ENCODE measurements at regions not wholly inside any gene's neighbourhood (a gene's known extent, or its start where the extent isn't known, plus 50 kb on each side); places are given as distances from the start of the nearest gene placed in this dataset.

DNA sequence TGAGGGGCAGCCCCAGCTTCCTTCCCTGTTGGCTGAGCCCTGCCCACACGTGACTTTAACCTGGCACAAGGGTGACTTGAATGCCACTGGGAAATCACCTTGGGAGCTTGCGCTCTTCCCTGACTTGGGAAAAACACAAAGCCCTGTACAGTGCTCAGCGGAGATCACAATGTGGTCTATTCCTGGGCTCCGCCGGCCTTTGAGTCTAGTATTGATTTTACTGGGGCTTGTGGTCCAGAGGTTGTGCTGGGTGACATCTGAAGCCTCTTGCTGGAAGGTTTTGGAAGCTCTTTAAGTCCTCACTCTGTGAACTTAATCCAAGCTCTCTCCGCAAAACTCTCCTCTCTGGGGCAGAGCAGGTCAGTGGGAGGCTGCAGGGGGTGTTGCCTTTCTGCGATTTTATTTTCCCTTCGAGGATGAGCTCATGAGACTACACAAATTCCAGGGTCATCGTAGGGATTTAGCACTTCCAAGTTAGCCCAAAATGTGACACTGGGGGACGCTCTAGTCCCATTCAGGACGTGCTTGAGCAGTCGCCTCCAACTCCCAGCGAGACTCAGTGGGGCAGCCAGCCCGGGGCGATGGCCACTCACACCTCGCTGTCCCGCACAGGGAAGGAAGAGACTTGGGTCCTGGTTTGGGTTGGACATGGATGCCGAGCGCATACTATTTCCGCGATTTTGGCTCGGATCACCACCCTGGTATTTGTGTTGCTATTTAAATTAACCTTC lies 291.9 kb upstream of the AJAP1 start:
- Histone ChIP-seq H3K27ac (ENCODE audit: low read length) (no peak overlapping the region), H3K4me3 (ENCODE audit: low read depth in 2 of 2, low read length in 2 of 2) (no peak overlapping the region), H3K27me3 (ENCODE audit: control insufficient read depth, insufficient read depth, low read length) (no peaks in the 10 kb centered on the region; the same call in 1 of the 2 replicates), H3K36me3 (ENCODE audit: control insufficient read depth, insufficient read depth, low read length) (no peaks in the 10 kb centered on the region), H3K9me3 (ENCODE audit: control insufficient read depth, insufficient read depth, low read depth, low read length) (no peaks in the 10 kb centered on the region), H3K4me1 (ENCODE audit: control insufficient read depth, insufficient read depth, low read length) (no peaks in the 10 kb centered on the region)
- CTCF ChIA-PET = no interaction called here
- ATAC-seq (no peak), DNase-seq (ENCODE audit: low read depth, low spot score) (no peak)
- no TSS peak for BruUV-seq (replicated peaks)
- POLR2A ChIA-PET = no interaction called here
- in situ Hi-C loops (cut with HindIII; ENCODE audit: low pct_unique_long_range_greater_than_20kb, low sequenced_read_pairs) = no loop called here
- TF ChIP-seq POLR2AphosphoS5 (IDR thresholded peaks at IDR 0.05; ENCODE audit: low read depth, low read length) (no peak), TCF7L2 (IDR thresholded peaks at IDR 0.05; ENCODE audit: low read depth, low read length) (no peak), SIN3A (IDR thresholded peaks at IDR 0.05; ENCODE audit: borderline replicate concordance, insufficient read depth, low read depth, low read length) (no peak)
- TF ChIP-seq, protein P1, sequence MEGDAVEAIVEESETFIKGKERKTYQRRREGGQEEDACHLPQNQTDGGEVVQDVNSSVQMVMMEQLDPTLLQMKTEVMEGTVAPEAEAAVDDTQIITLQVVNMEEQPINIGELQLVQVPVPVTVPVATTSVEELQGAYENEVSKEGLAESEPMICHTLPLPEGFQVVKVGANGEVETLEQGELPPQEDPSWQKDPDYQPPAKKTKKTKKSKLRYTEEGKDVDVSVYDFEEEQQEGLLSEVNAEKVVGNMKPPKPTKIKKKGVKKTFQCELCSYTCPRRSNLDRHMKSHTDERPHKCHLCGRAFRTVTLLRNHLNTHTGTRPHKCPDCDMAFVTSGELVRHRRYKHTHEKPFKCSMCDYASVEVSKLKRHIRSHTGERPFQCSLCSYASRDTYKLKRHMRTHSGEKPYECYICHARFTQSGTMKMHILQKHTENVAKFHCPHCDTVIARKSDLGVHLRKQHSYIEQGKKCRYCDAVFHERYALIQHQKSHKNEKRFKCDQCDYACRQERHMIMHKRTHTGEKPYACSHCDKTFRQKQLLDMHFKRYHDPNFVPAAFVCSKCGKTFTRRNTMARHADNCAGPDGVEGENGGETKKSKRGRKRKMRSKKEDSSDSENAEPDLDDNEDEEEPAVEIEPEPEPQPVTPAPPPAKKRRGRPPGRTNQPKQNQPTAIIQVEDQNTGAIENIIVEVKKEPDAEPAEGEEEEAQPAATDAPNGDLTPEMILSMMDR (IDR thresholded peaks at IDR 0.05) = no peak
- TF ChIP-seq, protein P2, sequence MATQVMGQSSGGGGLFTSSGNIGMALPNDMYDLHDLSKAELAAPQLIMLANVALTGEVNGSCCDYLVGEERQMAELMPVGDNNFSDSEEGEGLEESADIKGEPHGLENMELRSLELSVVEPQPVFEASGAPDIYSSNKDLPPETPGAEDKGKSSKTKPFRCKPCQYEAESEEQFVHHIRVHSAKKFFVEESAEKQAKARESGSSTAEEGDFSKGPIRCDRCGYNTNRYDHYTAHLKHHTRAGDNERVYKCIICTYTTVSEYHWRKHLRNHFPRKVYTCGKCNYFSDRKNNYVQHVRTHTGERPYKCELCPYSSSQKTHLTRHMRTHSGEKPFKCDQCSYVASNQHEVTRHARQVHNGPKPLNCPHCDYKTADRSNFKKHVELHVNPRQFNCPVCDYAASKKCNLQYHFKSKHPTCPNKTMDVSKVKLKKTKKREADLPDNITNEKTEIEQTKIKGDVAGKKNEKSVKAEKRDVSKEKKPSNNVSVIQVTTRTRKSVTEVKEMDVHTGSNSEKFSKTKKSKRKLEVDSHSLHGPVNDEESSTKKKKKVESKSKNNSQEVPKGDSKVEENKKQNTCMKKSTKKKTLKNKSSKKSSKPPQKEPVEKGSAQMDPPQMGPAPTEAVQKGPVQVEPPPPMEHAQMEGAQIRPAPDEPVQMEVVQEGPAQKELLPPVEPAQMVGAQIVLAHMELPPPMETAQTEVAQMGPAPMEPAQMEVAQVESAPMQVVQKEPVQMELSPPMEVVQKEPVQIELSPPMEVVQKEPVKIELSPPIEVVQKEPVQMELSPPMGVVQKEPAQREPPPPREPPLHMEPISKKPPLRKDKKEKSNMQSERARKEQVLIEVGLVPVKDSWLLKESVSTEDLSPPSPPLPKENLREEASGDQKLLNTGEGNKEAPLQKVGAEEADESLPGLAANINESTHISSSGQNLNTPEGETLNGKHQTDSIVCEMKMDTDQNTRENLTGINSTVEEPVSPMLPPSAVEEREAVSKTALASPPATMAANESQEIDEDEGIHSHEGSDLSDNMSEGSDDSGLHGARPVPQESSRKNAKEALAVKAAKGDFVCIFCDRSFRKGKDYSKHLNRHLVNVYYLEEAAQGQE (IDR thresholded peaks at IDR 0.05; ENCODE audit: insufficient read depth in 1 of 2, low read depth in 2 of 2, low read length in 1 of 2) = no peak
- intact Hi-C loops (cut with micrococcal nuclease; ENCODE audit: unreplicated experiment) = no loop called here

DNA sequence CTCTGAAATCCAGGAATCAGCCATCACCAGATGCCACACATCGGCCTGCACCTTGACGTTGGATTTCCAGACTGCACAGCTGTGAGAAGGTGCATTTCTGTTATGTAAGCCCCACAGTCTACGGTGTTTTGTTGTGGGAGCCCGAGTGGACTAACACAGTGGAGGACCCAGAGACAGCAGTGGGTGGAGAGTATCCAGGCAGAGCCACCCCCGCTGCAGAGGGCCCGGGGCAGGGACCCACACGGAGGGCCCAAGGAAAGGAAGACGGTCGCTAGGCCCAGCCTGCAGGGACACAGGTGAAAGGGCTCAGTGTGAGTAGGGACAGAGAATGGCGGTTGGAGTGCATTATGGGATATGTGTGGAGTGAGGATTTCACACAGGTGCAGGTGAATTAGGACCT lies 288.3 kb upstream of the AJAP1 start:
- H3K36me3 ChIP-seq (ENCODE audit: control insufficient read depth, insufficient read depth, low read length) = no peaks in the 10 kb centered on the region
- H3K27me3 ChIP-seq (ENCODE audit: control insufficient read depth, insufficient read depth, low read length) = no peaks in the 10 kb centered on the region
- H3K4me3 ChIP-seq (ENCODE audit: low read depth in 2 of 2, low read length in 2 of 2) = no peak overlapping the region
- ATAC-seq (no peak), DNase-seq (ENCODE audit: low read depth, low spot score) (no peak)
- H3K9me3 ChIP-seq (ENCODE audit: control insufficient read depth, insufficient read depth, low read depth, low read length) = no peaks in the 10 kb centered on the region
- H3K27ac ChIP-seq (ENCODE audit: low read length) = no peak overlapping the region
- BruUV-seq (replicated peaks) = no TSS peak
- TF ChIP-seq, protein P1 (IDR thresholded peaks at IDR 0.05) = no peak
- TF ChIP-seq, protein P2 (IDR thresholded peaks at IDR 0.05; ENCODE audit: insufficient read depth in 1 of 2, low read depth in 2 of 2, low read length in 1 of 2) = no peak
- TF ChIP-seq TCF7L2 (IDR thresholded peaks at IDR 0.05; ENCODE audit: low read depth, low read length) (no peak), SIN3A (IDR thresholded peaks at IDR 0.05; ENCODE audit: borderline replicate concordance, insufficient read depth, low read depth, low read length) (no peak), POLR2AphosphoS5 (IDR thresholded peaks at IDR 0.05; ENCODE audit: low read depth, low read length) (no peak)
- intact Hi-C loops (cut with micrococcal nuclease; ENCODE audit: unreplicated experiment) (no loop called here), in situ Hi-C loops (cut with HindIII; ENCODE audit: low pct_unique_long_range_greater_than_20kb, low sequenced_read_pairs) (no loop called here)
- CTCF ChIA-PET = no interaction called here
- no peaks in the 10 kb centered on the region for H3K4me1 ChIP-seq (ENCODE audit: control insufficient read depth, insufficient read depth, low read length)
- POLR2A ChIA-PET = no interaction called here

Measured in Panc1 (cell line).